HepG2 (cell line): ENCODE measurements at regions not wholly inside any gene's neighbourhood (a gene's known extent, or its start where the extent isn't known, plus 50 kb on each side); places are given as distances from the start of the nearest gene placed in this dataset.
A peak's percentile ranks its signal among the peaks of the same experiment; 100 is the strongest.

Source experiments
- ATAC-seq: fragments of 200-7000 bp; cut with Tn5 transposase; 3 replicates; pipeline ENCODE4 v1.9.1; 2020; ENCODE audit warnings: mild to moderate bottlenecking, moderate library complexity
- BruUV-seq: library from RNA; stranded (reverse); fragments of 400-500 nt; replicated peaks from 2 replicates; lab custom pipeline; 2021; lab: Mats Ljungman, UMichigan
- CTCF ChIA-PET: fragments of 300-600 bp; formaldehyde crosslinking; extraction: SDS; loops from one replicate; lab custom pipeline; 2021; ENCODE audit warnings: low total read pairs, inconsistent platforms, low intra/inter-chr PET ratio; lab: Yijun Ruan, JAX
- POLR2A ChIA-PET: fragments of 350-600 bp; sonication (Branson Sonifier 250); formaldehyde crosslinking; loops from one replicate; lab custom pipeline; 2020; ENCODE audit warnings: antibody characterized with exemption, inconsistent platforms; lab: Yijun Ruan, JAX
- DNase-seq: peaks from one replicate; pipeline ENCODE4 v3.0.0-alpha.2; 2015; ENCODE audit warnings: low spot score
- FAIRE-seq: peaks from 3 replicates; lab custom pipeline; 2011; peaks lifted over from hg19 to GRCh38; lab: Jason Lieb, UNC
- H2AFZ ChIP-seq: one replicate; pipeline ENCODE4 v1.6.1; 2011; ENCODE audit warnings: low read length, inconsistent platforms
- H3K27ac ChIP-seq: fragments of 300-600 bp; 3 replicates; pipeline ENCODE4 v1.8.0; 2011; ENCODE audit warnings: mixed run types, mild to moderate bottlenecking, mixed read lengths, low read length, inconsistent platforms; ENCODE audit not compliant: insufficient read depth; ENCODE audit errors: extremely low read length
- H3K27me3 ChIP-seq, 2 experiments: fragments of 200-600 bp in 1 of 2; 2 replicates in 1 of 2; 3 replicates in 1 of 2; pipeline versions ENCODE4 v1.6.0 to v1.8.0; 2011; ENCODE audit warnings: low read length in 2 of 2, mild to moderate bottlenecking in 2 of 2, moderate library complexity in 2 of 2, inconsistent platforms in 1 of 2; ENCODE audit not compliant: insufficient read depth in 2 of 2, control insufficient read depth in 1 of 2
- H3K36me3 ChIP-seq, 2 experiments: fragments of 200-600 bp in 1 of 2; replicated peaks in 1 of 2; 2 replicates in 1 of 2; 3 replicates in 1 of 2; pipeline versions ENCODE4 v1.5.1 to v1.8.0; 2011; ENCODE audit warnings: low read length in 2 of 2, inconsistent platforms in 1 of 2; ENCODE audit not compliant: insufficient read depth in 2 of 2, control insufficient read depth in 1 of 2
- H3K4me1 ChIP-seq: 2 replicates; pipeline ENCODE4 v1.5.1; 2012; ENCODE audit warnings: low read length, inconsistent platforms; ENCODE audit not compliant: insufficient read depth
- H3K4me2 ChIP-seq: 2 replicates; pipeline ENCODE4 v1.6.0; 2011; ENCODE audit warnings: low read depth, low read length, inconsistent platforms
- H3K4me3 ChIP-seq, 3 experiments: fragments of 200-600 bp in 1 of 3; sonication (generic), shearing (Covaris generic) in 1 of 3; replicated peaks in 1 of 3; 2 replicates each; pipeline ENCODE4 v1.5.1; 2011 to 2016; ENCODE audit warnings: low read length in 3 of 3, inconsistent platforms in 2 of 3, low read depth in 2 of 3, mild to moderate bottlenecking in 2 of 3, control low read depth in 1 of 3, mixed read lengths in 1 of 3; ENCODE audit not compliant: insufficient read depth in 1 of 3
- H3K79me2 ChIP-seq: one replicate; pipeline ENCODE4 v1.6.1; 2011; ENCODE audit warnings: low read length, inconsistent platforms; ENCODE audit not compliant: insufficient read depth
- H3K9ac ChIP-seq: 2 replicates; pipeline ENCODE4 v1.6.0; 2011; ENCODE audit warnings: mild to moderate bottlenecking, low read depth, low read length, inconsistent platforms; ENCODE audit not compliant: insufficient read depth
- H3K9me3 ChIP-seq: 2 replicates; pipeline ENCODE4 v1.5.1; 2012; ENCODE audit warnings: mild to moderate bottlenecking, low read length
- H4K20me1 ChIP-seq: 2 replicates; pipeline ENCODE4 v1.6.0; 2011; ENCODE audit warnings: inconsistent platforms, mild to moderate bottlenecking, low read length, moderate library complexity; ENCODE audit not compliant: insufficient read depth
- ARID2 ChIP-seq: sonication (generic); formaldehyde crosslinking; IDR thresholded peaks from 2 replicates; pipeline ENCODE4 v1.8.1; 2022; ENCODE audit warnings: mild to moderate bottlenecking, missing genetic modification reagents, borderline replicate concordance
- DR1 ChIP-seq: sonication (generic); formaldehyde crosslinking; IDR thresholded peaks from 2 replicates; pipeline ENCODE4 v1.8.0; 2021; ENCODE audit warnings: mild to moderate bottlenecking, missing genetic modification reagents, inconsistent platforms
- FOXJ3 ChIP-seq: sonication (generic); formaldehyde crosslinking; IDR thresholded peaks from 2 replicates; pipeline ENCODE4 v1.4.0; 2020; ENCODE audit warnings: missing genetic modification reagents, mild to moderate bottlenecking, borderline replicate concordance
- IKZF1 ChIP-seq: fragments of 450-650 bp; IDR thresholded peaks from 2 replicates; pipeline ENCODE4 v1.7.1; 2016
- MAFF ChIP-seq: IDR thresholded peaks from 2 replicates; pipeline ENCODE4 v1.6.1; 2011; ENCODE audit warnings: low read depth, low read length, improper control_type of control experiment
- MAFK ChIP-seq, 2 experiments: IDR thresholded peaks in 1 of 2; conservative IDR thresholded peaks in 1 of 2; 2 replicates each; pipeline ENCODE4 v1.6.1; 2011; ENCODE audit warnings: improper control_type of control experiment in 2 of 2, low read length in 2 of 2
- NFYB ChIP-seq: sonication (generic); formaldehyde crosslinking; IDR thresholded peaks from 2 replicates; pipeline ENCODE4 v1.4.0; 2020; ENCODE audit warnings: missing genetic modification reagents
- PRPF4 ChIP-seq: fragments of 200-400 bp; formaldehyde crosslinking; IDR thresholded peaks from 2 replicates; pipeline ENCODE4 v1.6.1; 2016; ENCODE audit warnings: low read length, low read depth; ENCODE audit not compliant: poor library complexity, severe bottlenecking
- RELA ChIP-seq: sonication (generic); formaldehyde crosslinking; IDR thresholded peaks from 2 replicates; pipeline ENCODE4 v1.4.0; 2020; ENCODE audit warnings: missing genetic modification reagents
- TARDBP ChIP-seq: sonication (generic); formaldehyde crosslinking; IDR thresholded peaks from 2 replicates; pipeline ENCODE4 v1.8.0; 2022; ENCODE audit warnings: mild to moderate bottlenecking, missing genetic modification reagents
- ZNF326 ChIP-seq: sonication (generic); formaldehyde crosslinking; IDR thresholded peaks from 2 replicates; pipeline ENCODE4 v1.4.0; 2020; ENCODE audit warnings: missing genetic modification reagents, borderline replicate concordance
- ZNF607 ChIP-seq: sonication (generic); formaldehyde crosslinking; IDR thresholded peaks from 2 replicates; pipeline ENCODE4 v1.5.1; 2020; ENCODE audit warnings: missing genetic modification reagents, mild to moderate bottlenecking, borderline replicate concordance
- ZNF629 ChIP-seq: sonication (generic); formaldehyde crosslinking; conservative IDR thresholded peaks from 2 replicates; pipeline ENCODE4 v1.5.0; 2020; ENCODE audit warnings: missing genetic modification reagents
- ZSCAN22 ChIP-seq: sonication (generic); formaldehyde crosslinking; IDR thresholded peaks from 2 replicates; pipeline ENCODE4 v1.4.0; 2020; ENCODE audit warnings: mild to moderate bottlenecking, missing genetic modification reagents
- WGBS: methylation state at CpG from one replicate; pipeline ENCODE4 v1.1.6; 2017; ENCODE audit warnings: low lambda C conversion rate; 5-methylcytosine and 5-hydroxymethylcytosine counted together
- in situ Hi-C: cut with HindIII; loops from 2 replicates; pipeline ENCODE4 v1.10.0; 2017; ENCODE audit warnings: low pct_unique_long_range_greater_than_20kb; ENCODE audit not compliant: extremely low pct_ligation_motif_present
- intact Hi-C: fragments of 100-400 bp; cut with micrococcal nuclease; formaldehyde crosslinking; loops from one replicate; pipeline ENCODE4 v1.10.0; 2022; ENCODE audit not compliant: unreplicated experiment
- TF ChIP-seq, protein P1 (sequence below): sonication (generic); formaldehyde crosslinking; IDR thresholded peaks from 2 replicates; pipeline ENCODE4 v1.5.1; 2020; ENCODE audit warnings: missing genetic modification reagents, mild to moderate bottlenecking, borderline replicate concordance
- TF ChIP-seq, protein P2 (sequence below): sonication (generic); formaldehyde crosslinking; IDR thresholded peaks from 2 replicates; pipeline ENCODE4 v1.5.0; 2020; ENCODE audit warnings: mild to moderate bottlenecking, missing genetic modification reagents, moderate library complexity

DNA sequence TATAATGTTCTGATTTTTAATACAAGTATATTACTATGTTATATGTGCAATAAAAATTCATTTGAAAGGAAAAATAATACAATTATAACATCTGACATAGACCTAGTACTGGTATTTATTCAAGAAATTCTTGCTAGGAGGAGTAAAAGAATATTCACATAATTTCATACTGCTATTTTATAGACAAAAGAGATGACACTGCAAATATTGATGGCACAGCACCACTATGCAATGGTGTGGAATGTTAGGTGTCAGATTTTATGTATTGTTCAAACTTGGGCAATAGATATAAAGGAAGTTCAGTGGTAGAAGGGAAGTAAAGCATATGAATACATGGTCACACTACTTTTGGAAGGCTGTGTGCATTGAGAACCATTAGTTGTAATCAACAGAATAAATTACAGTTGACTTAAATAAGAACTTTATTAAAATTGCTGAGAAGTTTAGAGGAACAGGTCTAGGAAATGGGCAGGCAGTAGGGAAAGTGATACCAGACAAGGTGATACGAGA lies 143.9 kb downstream of the OR2K2 start:
- Histone ChIP-seq H3K9ac (no peak overlapping the region), H3K9me3 (no peaks in the 10 kb centered on the region), H3K79me2 (no peaks in the 10 kb centered on the region), H3K36me3 (no peaks in the 10 kb centered on the region), H3K4me2 (no peak overlapping the region), H2AFZ (no peak overlapping the region), H4K20me1 (no peaks in the 10 kb centered on the region), H3K27me3 (no peaks in the 10 kb centered on the region), H3K4me1 (no peaks in the 10 kb centered on the region), H3K4me3 (no peak overlapping the region), H3K27ac (no peak overlapping the region)
- 0% methylated on average over 1 of the region's 1 CpG for WGBS
- FAIRE-seq (no peak), DNase-seq (no peak), ATAC-seq (no peak)
- ChIA-PET CTCF (no interaction called here), POLR2A (no interaction called here)
- BruUV-seq: no TSS peak
- TF ChIP-seq MAFF (peak; percentile 56), TARDBP (CRISPR knock-in tag) (no peak), MAFK (conservative IDR thresholded peaks at IDR 0.05 in 1 of 2, IDR thresholded peaks at IDR 0.05 in 1 of 2; ENCODE audit: low read length in 2 of 2) (peak; percentile 55 to 75)
- TF ChIP-seq, protein P1, sequence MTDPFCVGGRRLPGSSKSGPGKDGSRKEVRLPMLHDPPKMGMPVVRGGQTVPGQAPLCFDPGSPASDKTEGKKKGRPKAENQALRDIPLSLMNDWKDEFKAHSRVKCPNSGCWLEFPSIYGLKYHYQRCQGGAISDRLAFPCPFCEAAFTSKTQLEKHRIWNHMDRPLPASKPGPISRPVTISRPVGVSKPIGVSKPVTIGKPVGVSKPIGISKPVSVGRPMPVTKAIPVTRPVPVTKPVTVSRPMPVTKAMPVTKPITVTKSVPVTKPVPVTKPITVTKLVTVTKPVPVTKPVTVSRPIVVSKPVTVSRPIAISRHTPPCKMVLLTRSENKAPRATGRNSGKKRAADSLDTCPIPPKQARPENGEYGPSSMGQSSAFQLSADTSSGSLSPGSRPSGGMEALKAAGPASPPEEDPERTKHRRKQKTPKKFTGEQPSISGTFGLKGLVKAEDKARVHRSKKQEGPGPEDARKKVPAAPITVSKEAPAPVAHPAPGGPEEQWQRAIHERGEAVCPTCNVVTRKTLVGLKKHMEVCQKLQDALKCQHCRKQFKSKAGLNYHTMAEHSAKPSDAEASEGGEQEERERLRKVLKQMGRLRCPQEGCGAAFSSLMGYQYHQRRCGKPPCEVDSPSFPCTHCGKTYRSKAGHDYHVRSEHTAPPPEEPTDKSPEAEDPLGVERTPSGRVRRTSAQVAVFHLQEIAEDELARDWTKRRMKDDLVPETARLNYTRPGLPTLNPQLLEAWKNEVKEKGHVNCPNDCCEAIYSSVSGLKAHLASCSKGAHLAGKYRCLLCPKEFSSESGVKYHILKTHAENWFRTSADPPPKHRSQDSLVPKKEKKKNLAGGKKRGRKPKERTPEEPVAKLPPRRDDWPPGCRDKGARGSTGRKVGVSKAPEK (CRISPR knock-in tag): no peak
- intact Hi-C loops (no loop called here), in situ Hi-C loops (no loop called here)

DNA sequence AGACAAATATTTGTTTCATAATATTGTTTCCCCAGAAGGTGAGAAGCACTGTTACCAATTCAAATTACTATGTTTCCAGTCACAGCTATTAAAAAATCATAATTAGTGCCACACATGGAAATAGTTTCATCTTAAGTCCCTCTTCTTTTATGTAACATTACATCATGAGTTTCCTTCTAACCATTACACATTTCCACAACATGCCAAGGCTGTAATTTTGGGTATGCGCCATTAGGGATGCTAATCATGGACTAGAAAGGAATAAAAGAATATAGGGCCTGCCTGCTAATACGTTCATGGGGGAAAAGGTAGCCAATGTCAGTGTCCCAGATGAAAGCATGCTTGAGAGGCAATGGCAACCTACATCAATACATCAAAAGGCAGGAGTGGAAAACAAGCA lies 142.5 kb upstream of the LPAR1 start:
- WGBS: 3% methylated on average over 2 of the region's 2 CpGs
- DNase-seq: no peak
- Histone ChIP-seq H3K4me3 (no peak overlapping the region), H3K27me3 (no peaks in the 10 kb centered on the region), H3K9me3 (no peaks in the 10 kb centered on the region), H4K20me1 (no peaks in the 10 kb centered on the region), H3K9ac (no peak overlapping the region), H3K4me1 (no peaks in the 10 kb centered on the region), H2AFZ (no peak overlapping the region), H3K4me2 (no peak overlapping the region), H3K79me2 (no peaks in the 10 kb centered on the region), H3K27ac (no peak overlapping the region), H3K36me3 (no peaks in the 10 kb centered on the region)
- no peak for FAIRE-seq
- ATAC-seq: no peak
- CTCF ChIA-PET: no interaction called here
- POLR2A ChIA-PET: no interaction called here
- in situ Hi-C loops (no loop called here), intact Hi-C loops (no loop called here)
- TF ChIP-seq, protein P2, sequence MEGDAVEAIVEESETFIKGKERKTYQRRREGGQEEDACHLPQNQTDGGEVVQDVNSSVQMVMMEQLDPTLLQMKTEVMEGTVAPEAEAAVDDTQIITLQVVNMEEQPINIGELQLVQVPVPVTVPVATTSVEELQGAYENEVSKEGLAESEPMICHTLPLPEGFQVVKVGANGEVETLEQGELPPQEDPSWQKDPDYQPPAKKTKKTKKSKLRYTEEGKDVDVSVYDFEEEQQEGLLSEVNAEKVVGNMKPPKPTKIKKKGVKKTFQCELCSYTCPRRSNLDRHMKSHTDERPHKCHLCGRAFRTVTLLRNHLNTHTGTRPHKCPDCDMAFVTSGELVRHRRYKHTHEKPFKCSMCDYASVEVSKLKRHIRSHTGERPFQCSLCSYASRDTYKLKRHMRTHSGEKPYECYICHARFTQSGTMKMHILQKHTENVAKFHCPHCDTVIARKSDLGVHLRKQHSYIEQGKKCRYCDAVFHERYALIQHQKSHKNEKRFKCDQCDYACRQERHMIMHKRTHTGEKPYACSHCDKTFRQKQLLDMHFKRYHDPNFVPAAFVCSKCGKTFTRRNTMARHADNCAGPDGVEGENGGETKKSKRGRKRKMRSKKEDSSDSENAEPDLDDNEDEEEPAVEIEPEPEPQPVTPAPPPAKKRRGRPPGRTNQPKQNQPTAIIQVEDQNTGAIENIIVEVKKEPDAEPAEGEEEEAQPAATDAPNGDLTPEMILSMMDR (CRISPR knock-in tag): no peak
- TF ChIP-seq DR1 (CRISPR knock-in tag) (no peak), IKZF1 (no peak), FOXJ3 (no peak), ZNF326 (CRISPR knock-in tag) (no peak), NFYB (CRISPR knock-in tag) (no peak), RELA (CRISPR knock-in tag) (no peak), ARID2 (CRISPR knock-in tag) (no peak), ZSCAN22 (CRISPR knock-in tag) (no peak), ZNF629 (CRISPR knock-in tag) (no peak), PRPF4 (no peak), ZNF607 (no peak)
- BruUV-seq: no TSS peak
